NCI-H526 (cell line): ENCODE measurements at regions not wholly inside any gene's neighbourhood (a gene's known extent, or its start where the extent isn't known, plus 50 kb on each side); places are given as distances from the start of the nearest gene placed in this dataset.

ENCODE experiments used
- DNase-seq, 2 experiments: peaks; one replicate each; lab custom pipeline; 2025; lab: John Stamatoyannopoulos, UW

DNA sequence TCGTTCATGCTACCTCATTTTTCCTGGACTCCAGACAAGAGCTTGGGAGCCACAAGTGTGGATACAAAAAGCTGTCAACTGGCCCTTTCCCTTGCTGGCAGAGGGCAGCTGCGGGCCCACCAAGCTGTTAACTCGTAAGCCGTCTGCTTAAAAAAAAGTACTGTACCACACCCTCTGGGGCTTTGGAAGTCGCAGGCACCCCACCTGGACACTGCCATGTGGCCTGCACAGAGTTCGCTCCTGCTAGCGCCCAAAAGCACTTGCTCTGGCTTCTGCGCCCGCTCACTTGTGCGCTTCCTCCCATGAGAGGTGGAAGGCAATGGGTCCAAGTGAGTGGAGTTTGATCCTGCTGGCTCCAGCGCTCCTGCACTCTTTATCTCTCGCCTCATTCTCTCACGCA, 476.4 kb upstream of the FSTL5 start:
- DNase-seq: no peak

GRCh38 chr4:162634390-162634789, 470.6 kb upstream of the FSTL5 start:
- DNase-seq: no peak

DNA sequence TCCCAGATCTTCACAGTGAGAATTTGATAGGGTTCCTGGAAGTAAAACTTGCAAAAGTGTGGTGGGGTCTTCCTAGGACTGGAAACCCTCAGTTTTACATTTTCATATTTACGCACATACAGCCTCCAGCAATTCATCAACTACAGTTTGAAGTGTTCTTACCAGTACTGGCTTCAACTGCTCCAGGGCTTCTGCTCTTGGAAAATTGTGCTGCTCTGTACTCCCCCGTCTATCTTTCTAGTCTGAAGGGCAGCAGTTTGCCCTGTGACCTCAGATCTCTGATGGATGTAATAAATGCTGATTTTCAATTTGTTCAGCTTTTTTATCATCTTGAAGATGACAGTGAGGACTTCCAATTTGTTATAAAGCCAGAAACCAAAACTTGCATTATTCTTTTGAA, 458.9 kb upstream of the FSTL5 start:
- no peak for DNase-seq

- no peak for DNase-seq
Observed at GRCh38 chr4:162610116-162610515, 446.3 kb upstream of the FSTL5 start.

DNA sequence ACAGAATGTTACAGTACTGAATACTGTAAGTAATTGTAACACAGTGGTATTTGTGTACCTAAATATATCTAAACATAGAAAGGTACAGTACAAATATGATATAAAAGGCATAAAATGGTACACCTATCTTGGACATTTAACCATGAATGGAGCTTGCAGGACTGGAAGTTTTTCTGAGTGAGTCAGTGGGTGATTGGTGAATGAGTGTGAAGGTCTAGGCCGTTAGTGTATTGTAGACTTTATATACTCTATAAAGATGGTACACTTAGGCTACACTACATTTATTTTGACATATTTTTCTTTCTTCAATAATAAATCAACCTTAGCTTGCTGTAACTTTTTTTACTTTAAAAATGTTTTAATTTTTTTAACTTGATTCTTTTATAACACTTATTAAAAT, 422.5 kb upstream of the FSTL5 start:
- no peak for DNase-seq

DNA sequence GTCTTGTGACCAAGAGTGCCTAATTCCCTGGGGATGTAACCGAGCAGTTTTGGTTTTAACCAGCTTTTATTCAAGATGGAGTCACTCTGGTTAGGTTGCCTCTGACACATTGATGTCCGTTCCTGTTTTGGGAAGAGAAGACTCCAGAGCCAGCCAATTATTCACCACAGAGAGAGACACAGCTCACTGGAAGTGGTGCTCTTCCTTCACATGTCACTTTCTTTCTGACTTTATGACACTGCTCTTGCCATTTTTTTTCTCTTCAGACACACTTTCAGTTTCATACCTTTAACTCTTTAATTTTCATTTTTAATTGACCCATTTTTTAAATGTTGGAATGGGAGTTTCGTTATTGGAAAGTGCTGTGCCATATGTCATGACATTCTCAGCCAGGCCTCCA, 418.4 kb upstream of the FSTL5 start:
- no peak for DNase-seq

DNA sequence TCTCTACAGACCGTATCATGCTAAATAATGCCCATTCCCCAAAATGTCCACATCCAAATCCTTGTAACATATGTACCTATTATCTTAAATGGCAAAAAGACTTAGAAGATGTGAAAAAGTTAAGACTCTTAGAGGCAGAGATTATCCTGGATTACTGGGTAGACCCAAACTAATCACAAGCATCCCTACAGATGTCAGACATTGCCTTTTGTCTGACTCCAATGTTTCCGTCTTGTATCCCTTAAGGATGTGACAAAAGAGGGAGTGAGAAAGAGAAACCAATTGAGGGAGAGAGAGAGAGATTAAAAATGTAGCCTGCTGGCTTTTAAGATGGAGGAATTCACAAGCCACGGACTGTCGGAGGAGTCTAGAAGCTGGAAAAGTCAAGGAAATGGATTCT, 401.9 kb upstream of the FSTL5 start:
- DNase-seq: no peak

DNA sequence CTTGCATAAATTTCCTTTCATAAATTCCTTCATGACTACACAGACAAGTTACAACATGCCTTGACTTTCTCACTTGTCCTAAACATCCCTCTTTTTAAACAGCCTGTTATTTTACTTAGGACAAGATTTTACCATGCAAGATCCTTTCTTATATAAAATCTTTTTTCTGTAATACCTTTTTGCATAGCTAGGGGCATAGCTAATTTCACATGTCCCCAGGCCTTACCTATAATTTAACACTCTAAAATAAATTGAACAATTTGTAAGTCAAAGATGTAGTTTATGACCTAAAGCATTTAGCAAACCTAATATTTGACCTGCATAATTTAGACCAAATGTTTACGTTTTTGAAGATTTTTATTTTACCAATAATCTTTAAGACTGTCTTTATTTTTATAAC, 396.3 kb upstream of the FSTL5 start:
- DNase-seq: no peak

DNA sequence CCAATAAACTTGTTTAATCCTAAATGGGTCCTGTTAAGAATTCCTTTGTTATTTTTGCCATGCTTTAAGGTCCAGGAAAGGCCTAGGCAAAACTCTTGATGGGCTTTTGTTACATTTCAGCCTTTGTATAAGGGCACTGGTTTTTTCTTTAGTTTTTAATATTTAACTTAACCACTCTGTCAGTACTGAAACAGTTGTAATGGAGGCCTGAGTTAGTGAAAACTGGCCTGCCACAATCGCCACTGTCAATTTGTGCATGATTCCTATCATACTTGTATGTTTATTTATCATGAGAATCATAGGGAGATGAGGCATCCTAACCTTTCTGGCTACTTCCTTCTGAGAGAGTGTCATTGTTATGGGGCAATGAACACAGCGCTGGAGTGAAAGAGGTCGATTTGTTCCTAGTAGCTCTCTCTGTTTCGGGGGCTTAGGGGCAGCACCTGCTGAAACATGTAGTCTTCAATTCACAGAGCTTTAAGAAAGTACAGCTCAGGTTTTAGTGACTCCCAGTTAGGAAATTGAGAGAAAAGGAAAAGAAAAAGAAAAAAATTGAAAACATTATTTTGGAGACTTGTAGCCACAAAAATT, 393.8 kb upstream of the FSTL5 start:
- no peak for DNase-seq

GRCh38 chr4:162535121-162535520, 371.3 kb upstream of the FSTL5 start:
- no peak for DNase-seq

DNA sequence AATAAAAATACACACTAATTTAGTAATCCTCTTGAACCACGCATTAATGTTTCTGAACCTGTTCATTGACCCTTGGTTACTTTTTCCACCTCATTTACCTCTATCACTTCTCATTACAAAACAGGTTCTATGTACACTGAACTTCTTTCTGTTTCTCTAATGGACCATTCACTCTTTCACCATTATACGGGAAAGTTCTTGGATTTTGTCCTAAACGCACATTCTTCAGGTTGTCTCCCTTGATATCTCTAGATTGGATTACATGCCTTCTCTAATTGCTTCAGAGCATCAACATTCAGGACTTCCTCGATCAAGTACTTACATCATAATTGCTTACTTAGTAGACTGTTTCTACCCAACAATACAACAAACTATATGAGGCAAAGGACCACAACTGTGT, 359.4 kb upstream of the FSTL5 start:
- no peak for DNase-seq

DNA sequence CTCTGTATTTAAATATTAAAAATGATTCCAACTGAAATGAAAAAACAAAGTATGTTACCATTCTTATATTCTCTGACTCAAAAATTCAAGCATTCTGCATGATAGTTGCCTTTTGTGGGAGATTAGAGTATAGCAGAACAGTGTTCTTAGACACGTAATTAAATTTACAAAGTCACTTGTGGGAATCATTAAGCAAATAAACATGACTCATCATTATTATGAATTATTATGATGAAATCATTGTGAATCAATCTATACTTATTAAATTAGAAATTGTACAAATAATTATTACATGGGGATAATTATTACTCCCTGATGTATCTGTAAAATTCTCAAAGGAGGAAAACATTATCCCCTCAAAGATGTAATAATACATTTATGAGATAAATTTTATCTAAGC, 358.9 kb upstream of the FSTL5 start:
- DNase-seq: no peak

DNA sequence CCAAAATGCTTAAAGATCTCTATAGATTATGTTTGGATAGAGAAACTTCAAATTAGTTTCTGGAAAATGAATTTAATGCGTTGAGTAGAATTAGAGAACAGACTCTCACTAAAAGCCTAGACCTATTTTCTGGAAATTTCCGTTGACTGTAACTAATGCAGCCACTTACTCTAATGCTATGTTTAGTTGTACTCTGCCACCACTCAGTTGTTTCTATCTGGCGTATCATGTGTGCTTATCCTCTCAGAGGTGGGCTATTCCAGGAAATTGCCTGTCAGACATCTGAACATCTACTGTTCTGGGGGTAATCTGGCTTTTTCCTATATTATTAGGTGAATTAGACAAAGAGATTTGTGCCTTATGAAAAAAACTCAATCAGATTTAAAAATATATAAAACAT, 347.1 kb upstream of the FSTL5 start:
- no peak for DNase-seq

GRCh38 chr4:162510115-162510514, 346.3 kb upstream of the FSTL5 start:
- no peak for DNase-seq

GRCh38 chr4:162509333-162509732, 345.5 kb upstream of the FSTL5 start:
- DNase-seq: no peak

- no peak for DNase-seq
Observed at GRCh38 chr4:162506253-162506652, 342.5 kb upstream of the FSTL5 start.

DNA sequence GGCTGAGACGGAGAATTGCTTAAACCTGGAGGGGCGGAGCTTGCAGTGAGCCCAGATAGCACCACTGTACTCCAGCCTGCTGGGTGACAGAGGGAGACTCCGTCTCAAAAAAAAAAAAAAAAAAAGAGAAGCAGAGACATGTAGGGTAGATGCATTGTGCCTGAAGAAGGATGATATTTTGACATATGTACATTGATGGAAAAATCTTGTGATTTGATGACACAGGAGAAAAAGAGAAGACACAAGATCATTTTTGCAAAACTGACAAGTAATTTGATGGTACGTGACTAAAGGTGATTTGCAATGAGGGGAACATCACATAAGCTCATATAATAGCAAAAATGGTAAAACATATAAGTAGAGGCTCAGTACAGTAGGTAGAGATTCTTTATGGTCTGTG, 340.1 kb upstream of the FSTL5 start:
- DNase-seq: no peak

DNA sequence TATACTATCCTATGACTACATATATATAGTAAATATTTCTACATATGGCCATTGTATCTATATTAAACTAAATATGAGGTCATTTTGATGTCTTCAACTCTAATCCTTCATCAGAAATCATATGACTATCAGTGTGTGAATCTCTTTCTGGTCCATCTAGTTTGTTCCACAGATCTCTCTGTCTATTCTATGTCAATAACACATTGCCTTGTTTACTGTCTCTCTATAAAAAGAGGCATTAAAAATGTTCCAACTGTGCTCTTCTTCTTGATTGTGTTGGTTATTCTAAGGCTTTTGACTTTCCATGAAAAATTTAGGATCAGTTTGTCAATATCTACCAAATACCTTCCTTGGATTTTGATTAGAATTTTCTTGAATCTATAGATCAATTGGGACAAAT, 338.3 kb upstream of the FSTL5 start:
- DNase-seq: no peak

- peak in 1 of 2 experiments; percentile 0 for DNase-seq
Observed at GRCh38 chr4:162499478-162499877, 335.7 kb upstream of the FSTL5 start.

DNA sequence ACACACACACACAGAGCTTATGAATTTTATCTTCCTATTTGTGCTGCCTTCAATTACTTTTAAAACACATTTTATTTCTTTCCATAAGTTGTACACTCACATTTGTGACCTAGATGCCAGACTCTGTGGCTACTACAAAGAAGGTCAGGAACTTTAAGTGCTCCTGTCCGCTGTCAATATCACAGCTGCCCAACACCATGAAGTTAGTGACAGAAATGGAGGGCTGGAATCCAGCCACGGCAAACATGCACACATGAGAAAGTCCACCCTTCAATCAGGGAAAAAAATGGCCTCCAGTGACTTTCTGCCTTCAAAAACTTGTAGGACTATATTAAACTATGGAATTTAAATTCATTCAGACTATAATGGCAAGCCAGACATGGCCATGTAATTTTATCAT, 334.4 kb upstream of the FSTL5 start:
- no peak for DNase-seq

DNA sequence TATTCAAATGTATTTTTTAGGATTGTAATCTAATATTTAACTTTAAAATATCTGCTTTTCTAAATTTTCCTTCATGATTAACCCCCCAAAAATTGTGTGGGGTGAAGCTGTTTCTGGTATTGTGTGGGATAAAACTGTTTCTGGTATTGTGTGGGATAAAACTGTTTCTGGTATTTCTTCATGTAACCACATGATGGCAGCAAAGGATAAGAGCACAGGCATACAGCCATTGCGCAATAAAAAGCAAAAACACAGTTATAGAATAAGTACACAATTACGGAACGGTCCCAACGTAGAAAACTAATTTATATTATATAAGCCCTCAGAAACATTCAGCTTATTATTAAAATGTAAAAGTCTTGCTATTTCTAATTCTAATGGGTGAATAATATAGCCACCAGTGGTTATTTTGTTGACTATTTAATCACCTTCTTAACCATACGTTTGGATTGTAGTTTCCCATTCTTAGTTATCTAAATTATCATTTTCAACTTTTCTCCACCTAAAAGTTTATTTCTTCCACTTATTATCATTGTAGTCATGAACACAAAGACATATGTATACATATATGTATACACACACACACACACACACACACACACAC, 333.9 kb upstream of the FSTL5 start:
- DNase-seq: peak in 1 of 2 experiments; percentile 15

DNA sequence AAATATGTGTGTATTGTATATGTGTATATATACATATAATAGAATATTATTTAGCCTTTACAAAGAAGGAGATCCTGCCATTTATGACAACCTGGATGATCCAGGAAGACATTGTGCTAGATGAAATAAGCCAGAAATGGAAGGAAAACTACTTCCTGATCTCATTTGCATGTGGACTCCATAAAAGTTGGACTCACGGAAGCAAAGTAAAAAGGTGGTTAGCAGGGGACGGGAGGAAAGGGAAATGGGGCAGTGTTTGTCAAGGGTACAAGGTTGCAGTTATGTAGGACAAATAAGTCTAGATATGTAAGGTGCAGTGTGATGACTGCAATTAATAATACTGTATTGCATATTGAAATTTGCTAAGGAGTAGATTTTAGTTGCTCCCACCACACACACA, 331.1 kb upstream of the FSTL5 start:
- no peak for DNase-seq

GRCh38 chr4:162485486-162485885, 321.7 kb upstream of the FSTL5 start:
- no peak for DNase-seq

DNA sequence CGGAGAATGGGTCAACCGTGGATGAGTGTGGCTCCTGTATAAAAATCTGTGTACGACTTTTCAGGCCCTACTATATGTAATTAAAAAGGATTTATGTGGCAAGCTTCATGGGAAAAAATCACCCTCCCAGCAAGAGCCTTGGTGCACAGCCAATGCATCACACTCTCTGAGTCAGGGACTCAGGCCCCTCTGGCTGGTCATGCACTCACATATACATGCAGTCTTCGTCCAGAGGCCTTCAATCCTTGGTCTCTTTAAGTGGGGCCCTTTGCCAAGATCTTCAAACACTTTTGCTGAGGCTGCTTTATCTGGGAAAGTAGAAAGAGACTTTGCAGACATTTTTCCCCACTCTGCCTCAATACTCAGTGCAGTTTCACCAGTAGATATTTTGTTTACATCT, 311.4 kb upstream of the FSTL5 start:
- no peak for DNase-seq
